NCI-H526 (cell line): ENCODE measurements at regions not wholly inside any gene's neighbourhood (a gene's known extent, or its start where the extent isn't known, plus 50 kb on each side); places are given as distances from the start of the nearest gene placed in this dataset.
A peak's percentile ranks its signal among the peaks of the same experiment; 100 is the strongest.

Source experiments
- DNase-seq, 2 experiments: peaks; one replicate each; lab custom pipeline; 2025; lab: John Stamatoyannopoulos, UW

GRCh38 chr10:113362645-113363091 is 190.2 kb upstream of the HABP2 start:
- DNase-seq = peak in 1 of 2 experiments; percentile 40

- no peak for DNase-seq
Observed at GRCh38 chr10:113364227-113364626, 188.6 kb upstream of the HABP2 start.

DNA sequence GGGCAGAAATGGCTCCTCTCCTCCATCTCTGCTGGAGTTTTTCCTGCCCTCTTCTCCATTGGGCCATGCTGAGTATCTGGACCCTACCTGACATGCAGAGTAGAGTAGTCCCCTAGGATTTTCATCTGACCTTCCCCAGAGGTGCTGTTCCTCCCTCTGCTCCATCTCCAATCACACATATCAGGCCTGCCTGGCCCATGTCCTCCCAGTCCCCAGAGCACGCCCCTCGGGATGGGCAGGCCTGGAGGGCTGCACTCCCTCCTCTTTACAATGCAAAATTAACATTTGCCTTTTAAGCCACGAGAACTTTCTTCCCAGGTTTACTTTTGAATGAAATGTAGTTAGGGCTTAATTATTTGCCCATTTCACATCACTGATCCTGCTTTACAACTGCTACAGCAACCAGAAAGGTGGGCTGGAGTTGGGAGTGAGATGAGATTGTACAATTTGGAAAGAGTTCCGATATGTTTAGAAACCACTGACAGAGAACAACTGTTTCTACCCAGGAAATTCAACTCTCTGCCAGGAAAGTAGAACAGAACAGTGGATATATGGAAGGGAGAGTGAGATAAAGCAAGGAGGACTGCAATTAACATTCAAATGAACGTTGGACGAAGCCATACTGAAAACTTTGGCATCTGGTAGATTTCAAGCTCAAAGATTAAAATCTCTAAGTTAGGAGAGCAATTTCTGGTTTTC is 184.0 kb upstream of the HABP2 start:
- peak in 1 of 2 experiments; percentile 26 for DNase-seq

- DNase-seq = peak; percentile 27 to 67
Observed at GRCh38 chr10:113369365-113369694, 183.5 kb upstream of the HABP2 start.

DNA sequence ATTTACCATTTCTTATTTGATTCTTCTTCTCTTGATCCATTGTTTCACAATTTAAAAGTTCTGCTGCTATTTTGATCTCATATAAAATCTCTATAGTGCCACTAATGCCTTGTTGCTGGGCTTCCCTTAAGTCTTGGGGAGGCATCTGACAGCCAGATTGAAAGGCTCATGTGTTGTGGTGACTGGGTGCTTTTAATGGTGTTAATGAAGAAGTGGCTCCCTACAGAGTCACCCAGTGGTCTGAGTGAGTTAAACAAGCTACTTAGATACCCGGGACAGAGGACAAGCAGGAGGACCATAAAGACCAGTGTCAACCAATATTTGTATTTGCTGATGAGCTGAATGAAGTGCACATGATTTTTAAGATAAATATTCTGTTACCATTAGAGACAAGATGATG is 176.4 kb upstream of the HABP2 start:
- no peak for DNase-seq

DNA sequence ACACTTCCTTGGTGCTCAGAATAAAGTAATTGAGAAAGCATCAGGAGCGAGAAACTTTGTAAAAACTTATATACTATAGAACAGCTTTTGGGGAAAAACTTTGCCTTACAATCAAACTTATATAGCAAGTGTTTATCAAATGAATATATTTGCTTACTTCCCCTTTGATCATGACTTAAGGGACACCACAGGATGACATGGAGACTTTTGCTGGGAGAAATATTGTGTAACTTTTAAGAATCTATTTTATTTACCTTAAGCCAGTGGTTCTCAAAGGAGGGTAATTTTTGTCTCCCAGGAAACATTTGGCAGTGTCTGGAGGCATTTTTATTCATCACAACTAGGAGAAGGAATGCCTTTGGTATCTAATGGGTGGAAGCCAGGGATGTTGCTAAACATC is 173.8 kb upstream of the HABP2 start:
- no peak for DNase-seq

DNA sequence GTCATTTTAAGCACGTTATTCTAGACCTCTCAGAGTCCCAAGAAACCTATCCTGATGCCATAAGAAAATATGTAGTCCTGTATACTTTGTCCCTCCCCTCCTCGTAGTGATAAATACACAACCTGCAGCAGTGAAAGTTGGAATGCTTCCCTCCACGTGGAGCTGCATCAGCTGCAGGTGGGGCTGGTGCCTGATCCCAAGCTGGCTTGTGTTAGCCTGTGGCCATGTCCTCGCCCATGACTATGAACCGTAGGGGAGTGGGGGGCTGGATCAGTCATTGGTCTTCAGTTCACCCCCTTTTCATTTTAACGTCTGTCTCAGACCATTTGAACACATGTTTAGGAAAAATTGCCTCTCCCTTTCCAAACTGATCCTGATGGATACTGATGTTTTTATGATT is 171.4 kb upstream of the HABP2 start:
- no peak for DNase-seq

GRCh38 chr10:113381981-113382509 is 170.8 kb upstream of the HABP2 start:
- DNase-seq = no peak

- DNase-seq = no peak
Observed at GRCh38 chr10:113382691-113383090, 170.2 kb upstream of the HABP2 start.

GRCh38 chr10:113384181-113384580 is 168.7 kb upstream of the HABP2 start:
- DNase-seq = no peak

DNA sequence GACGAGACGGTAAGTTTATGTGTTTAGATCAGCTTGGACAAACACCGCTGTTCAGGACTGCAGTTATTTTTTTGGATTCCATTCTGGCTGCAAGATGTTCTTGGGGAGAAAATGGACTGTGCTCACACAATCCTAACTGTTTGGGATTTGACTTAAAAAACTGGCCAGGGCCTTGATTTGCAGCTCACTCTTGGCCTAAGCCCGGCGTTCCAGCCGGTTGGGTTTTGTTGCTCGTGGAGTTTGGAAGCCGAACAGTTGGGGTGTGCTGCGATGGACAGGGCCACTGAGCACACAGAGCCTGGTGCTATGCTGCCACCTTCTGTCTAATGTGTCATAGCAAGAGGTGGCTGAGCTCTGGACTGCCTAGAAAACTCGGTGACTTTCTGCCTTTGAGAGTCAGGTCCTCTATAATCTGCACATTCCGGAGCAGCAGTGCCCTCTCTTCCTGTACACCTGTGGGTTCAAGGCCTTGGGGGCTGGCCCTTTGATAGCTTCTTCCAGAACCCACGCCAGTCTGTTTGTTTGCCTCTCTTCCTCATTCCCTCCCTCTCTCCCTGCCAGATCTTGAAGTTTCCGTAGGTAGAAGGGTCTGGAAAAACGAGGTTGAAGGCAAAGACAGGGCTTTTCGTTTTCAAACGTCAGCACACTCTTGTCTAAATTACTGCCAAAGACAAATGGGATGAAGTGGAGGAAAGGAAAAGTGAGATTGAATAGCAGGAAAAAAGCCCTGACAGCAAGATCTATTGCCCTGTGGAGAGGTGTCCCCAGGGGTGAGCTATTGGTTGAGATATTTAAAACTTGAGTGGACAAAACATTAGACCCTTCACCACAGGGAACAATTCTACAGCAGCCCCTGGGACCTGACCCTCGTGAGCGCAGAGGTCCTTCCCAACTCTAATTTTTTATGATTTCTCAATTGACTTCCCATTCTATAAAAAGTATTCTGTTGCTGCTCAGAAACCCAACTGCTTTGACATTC is 167.5 kb upstream of the HABP2 start:
- peak; percentile 52 to 86 for DNase-seq

- DNase-seq = no peak
Observed at GRCh38 chr10:113386005-113386404, 166.8 kb upstream of the HABP2 start.

DNA sequence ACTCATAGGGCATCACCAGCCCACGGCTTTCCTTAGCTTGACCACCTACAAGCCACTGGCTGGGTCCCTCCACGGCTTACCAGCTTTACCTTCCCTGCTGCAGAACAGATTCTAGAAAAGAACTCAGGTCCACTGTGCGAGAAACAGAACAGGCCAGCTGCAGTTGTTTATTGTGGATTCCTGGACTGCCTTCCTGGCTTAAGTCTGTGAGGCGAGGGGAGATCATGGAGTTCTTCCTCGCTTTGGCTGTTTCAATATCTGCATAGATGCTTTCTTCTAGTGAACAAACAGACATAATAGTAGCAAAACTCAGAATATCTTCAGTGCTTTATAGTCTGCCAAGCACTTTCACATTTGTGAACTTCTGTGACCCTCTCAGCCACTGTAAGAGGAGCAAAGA is 162.9 kb upstream of the HABP2 start:
- DNase-seq = no peak

GRCh38 chr10:113390896-113391295 is 162.0 kb upstream of the HABP2 start:
- peak in 1 of 2 experiments; percentile 47 for DNase-seq

GRCh38 chr10:113397047-113397446 is 155.8 kb upstream of the HABP2 start:
- no peak for DNase-seq

- no peak for DNase-seq
Observed at GRCh38 chr10:113399065-113399464, 153.8 kb upstream of the HABP2 start.

GRCh38 chr10:113402602-113403001 is 150.3 kb upstream of the HABP2 start:
- no peak for DNase-seq

- no peak for DNase-seq
Observed at GRCh38 chr10:113407218-113407617, 145.6 kb upstream of the HABP2 start.

- DNase-seq = no peak
Observed at GRCh38 chr10:113409175-113409574, 143.7 kb upstream of the HABP2 start.

DNA sequence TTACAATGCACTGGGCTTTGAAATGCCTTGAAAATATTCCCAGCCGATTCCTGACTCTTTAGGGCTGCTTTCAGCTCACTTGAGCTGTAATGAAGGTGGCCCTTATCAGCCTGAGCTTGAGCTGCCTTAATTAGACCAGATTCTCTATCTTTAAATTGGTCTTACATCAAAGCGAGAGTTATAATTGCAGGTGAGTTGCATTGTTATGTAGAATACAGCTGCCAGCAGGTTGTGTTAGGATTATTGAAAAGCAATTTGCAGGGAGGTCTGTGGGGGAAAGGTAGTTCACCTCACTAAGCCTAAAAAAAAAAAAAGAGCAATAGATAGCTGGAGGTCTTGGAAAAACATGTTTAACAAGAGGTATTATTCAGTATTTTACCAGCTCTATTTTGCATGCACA is 142.2 kb upstream of the HABP2 start:
- no peak for DNase-seq

- DNase-seq = no peak
Observed at GRCh38 chr10:113411456-113411855, 141.4 kb upstream of the HABP2 start.

GRCh38 chr10:113412161-113412560 is 140.7 kb upstream of the HABP2 start:
- DNase-seq = no peak

GRCh38 chr10:113414543-113414942 is 138.3 kb upstream of the HABP2 start:
- no peak for DNase-seq
